Astrocyte of the spinal cord (primary cell): ENCODE measurements at regions not wholly inside any gene's neighbourhood (a gene's known extent, or its start where the extent isn't known, plus 50 kb on each side); places are given as distances from the start of the nearest gene placed in this dataset.

ENCODE experiments used
- DNase-seq: peaks from one replicate; pipeline ENCODE4 v3.0.0; 2011; ENCODE audit warnings: low read depth, low spot score
- H3K4me3 ChIP-seq: 2 replicates; pipeline ENCODE4 v1.5.1; 2011; ENCODE audit warnings: low read depth, mild to moderate bottlenecking, low read length, moderate library complexity
- CTCF ChIP-seq: IDR thresholded peaks from 2 replicates; pipeline ENCODE4 v1.5.1; 2012; ENCODE audit warnings: low read depth, mild to moderate bottlenecking, low read length, inconsistent platforms
- in situ Hi-C: cut with HindIII; loops from 2 replicates; pipeline ENCODE4 v1.10.0; 2017; ENCODE audit warnings: low sequenced_read_pairs

- no peak overlapping the region for H3K4me3 ChIP-seq
- TF ChIP-seq CTCF: no peak
- DNase-seq: no peak
- in situ Hi-C loops: no loop called here
Measured at GRCh38 chr2:493228-493627, 184.0 kb downstream of the TMEM18 start.

DNA sequence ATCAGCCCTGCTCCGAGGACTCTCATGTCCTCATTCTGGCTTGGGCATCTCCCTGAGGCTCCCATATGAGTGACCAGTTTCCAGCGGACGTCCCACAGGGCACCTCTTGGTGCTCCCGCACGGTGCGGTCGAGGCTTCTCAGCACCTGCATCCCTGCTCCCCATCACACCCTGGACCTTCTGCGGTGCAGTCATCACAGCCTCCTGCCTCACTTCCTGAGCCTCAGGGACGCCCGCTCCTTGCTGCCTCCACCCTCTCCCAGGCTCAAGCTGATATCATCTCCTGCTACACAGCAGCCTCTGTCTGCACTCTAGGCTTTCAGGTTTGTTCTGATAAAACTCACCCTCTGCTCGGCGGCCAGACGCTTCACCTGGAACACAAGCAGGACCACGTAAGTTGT is 185.0 kb downstream of the TMEM18 start:
- no peak for DNase-seq
- TF ChIP-seq CTCF: no peak
- no peak overlapping the region for H3K4me3 ChIP-seq
- in situ Hi-C loops: no loop called here

- no peak for TF ChIP-seq CTCF
- in situ Hi-C loops: no loop called here
- H3K4me3 ChIP-seq: no peak overlapping the region
- DNase-seq: no peak
Measured at GRCh38 chr2:489838-490237, 187.4 kb downstream of the TMEM18 start.

DNA sequence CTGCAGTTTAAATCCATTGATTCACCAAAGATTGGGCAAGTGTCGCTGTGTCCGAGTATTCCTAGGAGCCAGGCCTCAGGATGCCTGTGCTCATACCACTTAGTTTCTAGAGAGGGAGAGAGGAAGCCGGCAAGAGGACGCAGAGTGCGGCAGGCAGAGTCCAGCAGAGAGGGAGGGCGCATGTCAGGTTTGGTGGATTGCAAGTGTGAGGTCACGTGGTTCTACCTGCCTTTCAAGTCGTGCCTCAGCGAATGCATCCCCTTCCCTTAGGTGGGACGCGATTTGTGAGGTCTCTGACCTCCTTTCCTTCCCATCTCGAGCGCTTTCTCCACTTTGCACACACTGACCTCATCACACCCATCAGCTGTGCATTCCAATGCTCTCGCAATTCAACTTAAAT is 188.1 kb downstream of the TMEM18 start:
- in situ Hi-C loops: no loop called here
- no peak for TF ChIP-seq CTCF
- DNase-seq: no peak
- no peak overlapping the region for H3K4me3 ChIP-seq

GRCh38 chr2:487186-488079 is 189.8 kb downstream of the TMEM18 start:
- H3K4me3 ChIP-seq: no peak overlapping the region
- DNase-seq: no peak
- no peak for TF ChIP-seq CTCF
- in situ Hi-C loops: no loop called here

GRCh38 chr2:486371-486770 is 190.8 kb downstream of the TMEM18 start:
- in situ Hi-C loops: no loop called here
- H3K4me3 ChIP-seq: no peak overlapping the region
- TF ChIP-seq CTCF: no peak
- DNase-seq: no peak
